GM19452 (cell line): ENCODE measurements at regions not wholly inside any gene's neighbourhood (a gene's known extent, or its start where the extent isn't known, plus 50 kb on each side); places are given as distances from the start of the nearest gene placed in this dataset.

Experiments
- ATAC-seq: cut with Tn5 transposase; IDR thresholded peaks from one replicate; pipeline ENCODE4 v1.9.1; 2021; ENCODE audit not compliant: unreplicated experiment

DNA sequence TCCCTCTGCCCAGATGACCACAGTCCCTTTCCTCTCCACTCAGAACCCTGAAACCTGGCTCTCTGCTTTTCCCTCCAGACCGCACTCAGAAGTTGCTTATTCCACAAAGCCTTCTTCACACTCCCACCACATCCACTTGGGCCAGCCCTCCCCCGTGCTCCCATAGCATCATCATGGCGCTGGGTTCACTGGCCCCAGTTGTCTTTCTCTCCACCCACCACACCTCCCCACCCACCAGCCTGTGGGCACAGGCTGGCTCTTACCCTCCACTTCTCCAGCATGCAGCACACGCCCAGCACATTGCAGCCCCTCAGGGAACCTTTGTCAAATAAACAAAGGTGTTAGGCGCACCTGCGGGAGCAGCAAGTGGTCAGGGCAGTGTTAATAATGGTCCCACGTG, 130.0 kb downstream of the KATNIP start:
- no peak for ATAC-seq

DNA sequence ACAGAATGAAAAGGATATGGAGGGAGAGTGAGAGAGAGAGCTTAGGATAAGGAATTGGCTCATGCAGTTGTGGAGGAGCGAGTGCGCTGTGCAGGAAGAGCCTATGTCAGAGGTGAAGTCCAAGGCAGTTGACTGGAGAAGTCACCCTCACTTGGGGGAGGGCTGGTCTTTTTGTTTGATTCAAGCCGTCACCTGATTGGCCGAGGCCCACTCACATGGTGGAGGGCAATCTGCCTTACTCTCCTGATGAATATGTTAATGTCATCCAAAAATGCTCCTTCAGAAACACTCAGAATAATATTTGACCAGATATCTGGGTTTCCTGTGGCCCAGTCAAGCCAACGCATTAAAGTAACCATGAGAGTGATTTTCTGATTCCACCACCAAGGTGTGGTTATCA, 131.7 kb downstream of the KATNIP start:
- no peak for ATAC-seq

DNA sequence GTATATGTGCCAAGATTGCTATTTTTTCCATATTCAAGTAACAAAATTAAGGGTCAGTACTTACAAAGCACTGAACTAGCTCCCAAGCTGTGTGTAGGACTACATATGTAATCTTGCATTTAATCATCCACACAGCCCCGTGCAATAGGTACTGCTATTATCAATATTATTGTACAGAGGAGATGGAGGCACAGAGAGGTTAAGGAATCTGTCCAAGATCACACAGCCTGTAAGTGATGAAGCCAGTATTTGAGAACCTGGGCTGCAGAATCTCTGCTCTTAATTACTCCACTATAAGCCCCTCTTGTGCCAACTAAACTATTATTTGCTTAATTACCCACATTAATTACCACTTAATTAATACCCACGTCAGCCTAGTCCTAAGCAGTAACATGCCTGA, 134.1 kb downstream of the KATNIP start:
- no peak for ATAC-seq

DNA sequence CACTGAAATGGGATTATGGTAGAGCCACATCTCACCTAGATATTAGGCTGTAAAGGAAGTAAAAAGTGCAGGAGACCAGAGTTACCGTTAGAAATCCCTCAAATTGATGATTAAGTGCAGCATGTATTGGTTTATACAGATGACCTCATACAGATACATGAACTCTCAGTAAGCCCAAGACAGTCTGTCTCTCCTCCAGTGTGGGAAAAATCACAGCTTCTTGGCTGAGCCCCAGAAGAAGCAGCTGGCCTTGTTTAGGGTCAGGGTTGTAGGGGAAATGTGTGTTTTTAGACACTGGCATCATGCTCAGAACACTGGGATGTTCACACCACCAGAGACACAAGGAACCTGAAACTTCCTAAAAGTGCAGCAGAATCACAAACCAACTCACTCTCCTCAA, 135.9 kb downstream of the KATNIP start:
- no peak for ATAC-seq

DNA sequence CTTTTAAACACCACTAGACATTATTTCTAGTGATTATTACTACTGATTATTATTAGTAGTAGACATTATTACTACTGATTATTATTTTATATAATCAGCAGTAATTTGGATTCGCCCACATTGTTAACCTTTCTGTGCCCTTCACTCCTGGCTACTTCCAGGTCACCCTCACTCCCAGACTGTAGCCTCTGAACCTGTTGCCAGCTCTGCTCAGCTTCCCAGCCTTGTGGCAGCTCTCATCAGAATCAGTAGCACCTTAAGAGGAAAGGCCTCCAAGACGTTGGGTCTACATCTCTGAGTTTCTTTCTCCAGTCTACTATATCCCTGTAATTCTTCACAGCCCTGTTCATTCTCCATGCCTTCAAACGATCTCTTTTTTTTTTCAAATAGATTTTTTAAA, 137.0 kb downstream of the KATNIP start:
- ATAC-seq, result no peak

DNA sequence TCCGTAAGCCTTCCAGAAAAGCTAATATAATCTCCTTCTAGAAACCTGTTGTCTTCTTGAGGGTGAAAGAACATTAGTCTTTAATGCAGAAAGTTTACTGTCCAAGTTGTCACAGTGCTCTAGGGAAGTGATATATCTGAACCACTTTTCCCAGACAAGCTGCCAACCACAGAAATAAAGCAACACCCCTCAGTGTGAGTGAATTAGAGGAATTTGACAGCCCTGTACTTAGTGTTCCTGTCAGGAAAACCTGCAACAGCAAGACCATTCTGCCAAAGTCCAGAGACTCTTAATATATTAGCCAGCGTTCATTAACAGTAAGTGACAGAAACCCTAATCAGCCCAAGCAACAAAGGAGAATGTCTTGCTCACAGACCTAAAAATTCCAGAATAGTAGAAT, 137.7 kb downstream of the KATNIP start:
- no peak for ATAC-seq

DNA sequence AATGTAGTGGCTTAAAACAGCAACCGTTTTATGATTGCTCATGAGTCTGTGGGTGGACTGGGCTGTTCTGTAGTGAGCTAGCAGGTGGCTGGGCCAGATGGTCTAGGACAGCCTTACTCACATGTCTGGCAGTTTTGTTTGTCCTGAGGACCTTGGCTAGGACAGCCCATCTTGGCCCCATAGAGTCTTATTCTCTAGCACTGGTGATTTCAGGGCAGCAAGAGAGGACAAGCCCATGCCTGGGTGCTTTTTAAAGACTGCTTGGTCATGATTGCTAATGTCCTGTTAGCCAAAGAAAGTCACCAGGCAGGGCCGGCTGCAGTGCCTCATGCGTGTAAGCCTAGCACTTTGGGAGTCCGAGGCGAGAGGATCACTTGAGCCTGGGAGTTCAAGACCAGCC, 139.8 kb downstream of the KATNIP start:
- ATAC-seq, result no peak

DNA sequence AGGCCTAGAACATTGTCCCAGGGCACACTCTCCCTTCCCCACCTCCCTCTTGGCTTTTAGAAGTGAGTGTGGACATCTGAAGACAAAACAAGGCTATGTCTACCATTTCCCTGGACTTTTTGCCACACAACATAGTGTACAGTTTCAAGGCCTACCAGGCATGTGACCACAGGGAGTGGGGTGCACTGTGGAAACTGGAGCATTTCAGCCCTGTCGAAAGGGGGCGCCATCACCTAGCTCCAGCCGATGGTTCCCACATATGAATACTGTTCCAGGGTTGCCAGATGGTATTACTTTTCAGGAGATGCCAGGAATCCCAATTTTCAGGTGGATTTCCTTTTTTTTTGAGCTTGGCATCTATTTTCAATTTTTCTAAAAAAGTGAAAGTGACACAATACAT, 140.7 kb downstream of the KATNIP start:
- no peak for ATAC-seq

DNA sequence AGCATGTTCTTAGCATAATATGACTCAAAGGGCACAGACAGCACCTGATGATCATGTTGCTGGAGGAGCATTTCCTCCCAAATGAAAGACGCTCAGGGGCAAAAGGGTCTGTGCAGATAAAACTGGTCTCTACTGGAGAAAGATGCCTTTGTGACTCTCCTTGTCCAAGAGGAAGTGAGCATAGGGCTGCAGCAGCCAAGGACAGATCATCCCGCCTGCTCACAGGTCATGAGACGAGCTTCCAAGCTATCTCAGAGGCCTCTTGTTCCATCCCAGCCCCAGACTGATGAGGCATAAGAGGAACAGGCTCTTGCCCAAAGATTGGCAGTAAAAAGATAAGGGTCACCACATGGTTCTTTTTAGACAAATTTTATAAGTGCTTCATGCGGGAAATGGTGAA, 141.8 kb downstream of the KATNIP start:
- ATAC-seq, result no peak

DNA sequence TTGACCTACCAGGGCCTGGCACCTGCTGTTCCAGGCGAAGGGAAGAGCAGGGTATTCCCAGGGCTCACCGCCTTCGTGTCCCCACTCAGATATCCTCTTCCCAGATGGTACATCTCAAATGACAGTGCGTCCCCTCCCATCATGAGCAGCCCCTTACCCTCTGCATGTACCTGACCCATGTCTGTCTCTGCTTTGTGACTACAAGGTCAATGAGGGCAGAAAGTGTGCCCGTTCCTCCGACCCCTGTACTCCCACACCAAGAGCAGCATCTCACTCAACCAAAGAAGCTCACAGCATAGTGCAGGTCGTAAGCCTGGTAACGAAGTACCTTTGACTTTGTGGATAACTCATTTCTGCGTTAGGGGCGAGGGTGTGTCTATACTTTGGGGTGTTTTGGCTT, 142.6 kb downstream of the KATNIP start:
- no peak for ATAC-seq

DNA sequence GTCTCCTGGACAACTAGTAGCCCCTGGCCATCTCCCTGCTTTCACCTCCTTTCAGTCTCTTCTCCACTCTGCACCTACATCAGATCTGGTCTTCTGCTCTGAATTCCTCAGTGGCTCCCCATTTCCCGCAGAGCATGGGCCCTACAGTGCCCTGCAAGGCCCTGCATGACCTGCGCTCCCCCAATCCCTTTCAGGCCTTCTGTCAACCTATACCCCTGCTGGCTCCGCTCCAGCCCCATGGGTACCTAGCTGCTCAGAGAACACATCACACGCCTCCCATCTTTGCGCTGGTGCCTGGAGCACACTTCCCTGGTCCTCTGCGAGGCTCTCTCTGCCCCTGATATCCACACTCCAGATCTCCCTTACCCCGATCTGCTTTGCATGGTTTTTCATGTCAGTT, 145.2 kb downstream of the KATNIP start:
- no peak for ATAC-seq

DNA sequence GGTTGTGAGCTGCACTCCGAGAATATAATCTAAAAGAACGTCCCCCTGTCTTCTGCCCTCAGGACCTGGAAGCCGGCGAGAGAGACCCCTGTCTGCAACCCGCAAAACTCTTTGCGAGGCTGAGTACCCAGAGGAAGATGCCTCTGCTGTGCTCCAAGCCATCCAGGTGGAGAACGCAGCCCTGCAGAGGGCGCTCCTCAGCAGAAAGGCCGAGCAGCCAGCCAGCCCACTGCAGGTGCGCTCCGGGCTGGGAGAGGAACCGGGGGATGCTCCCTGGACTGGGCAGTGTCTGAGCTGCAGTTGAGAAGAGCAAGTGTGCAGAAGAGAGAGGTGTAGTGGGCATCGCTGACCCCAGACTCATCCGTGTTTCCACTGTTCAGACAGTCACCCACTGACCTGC, 148.3 kb downstream of the KATNIP start:
- ATAC-seq, result no peak

DNA sequence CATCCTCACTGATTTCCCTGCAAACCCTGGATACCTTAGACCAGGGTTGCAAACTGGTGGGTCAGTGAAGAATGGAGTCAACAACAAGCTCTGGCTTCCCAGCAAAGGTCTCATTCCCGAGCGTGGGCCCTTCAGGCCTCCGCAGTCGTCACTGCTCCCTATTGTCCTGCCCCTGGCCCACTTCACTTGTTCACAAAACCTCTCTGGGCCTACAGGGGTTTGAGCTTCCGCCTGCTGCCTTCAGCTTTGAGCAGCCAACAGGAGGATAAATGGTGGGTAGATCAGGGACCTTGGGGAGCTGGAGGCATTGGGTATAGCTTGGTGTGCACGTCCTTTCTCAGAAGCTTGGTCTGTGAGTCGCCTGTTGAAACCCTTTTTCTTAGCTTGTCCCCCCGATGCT, 148.8 kb downstream of the KATNIP start:
- ATAC-seq, result no peak

DNA sequence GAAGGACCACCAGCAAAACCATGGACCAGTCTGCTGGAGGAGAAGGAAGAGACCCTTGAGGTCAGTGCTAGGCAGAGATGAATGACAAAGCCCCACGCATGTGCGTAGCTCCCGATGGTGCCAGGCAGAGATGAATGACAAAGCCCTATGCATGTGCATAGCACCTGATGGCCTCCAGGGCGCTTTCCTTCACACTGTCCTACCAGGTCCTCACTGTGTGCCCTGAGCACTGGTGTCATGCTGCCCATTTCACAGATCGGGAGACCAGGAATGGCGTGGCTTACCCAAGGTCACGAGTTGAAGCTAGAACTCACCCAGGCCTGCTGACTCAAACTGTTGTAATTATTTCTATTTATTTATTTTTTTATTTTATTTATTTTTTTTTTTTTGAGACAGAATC, 149.6 kb downstream of the KATNIP start:
- ATAC-seq, result no peak

DNA sequence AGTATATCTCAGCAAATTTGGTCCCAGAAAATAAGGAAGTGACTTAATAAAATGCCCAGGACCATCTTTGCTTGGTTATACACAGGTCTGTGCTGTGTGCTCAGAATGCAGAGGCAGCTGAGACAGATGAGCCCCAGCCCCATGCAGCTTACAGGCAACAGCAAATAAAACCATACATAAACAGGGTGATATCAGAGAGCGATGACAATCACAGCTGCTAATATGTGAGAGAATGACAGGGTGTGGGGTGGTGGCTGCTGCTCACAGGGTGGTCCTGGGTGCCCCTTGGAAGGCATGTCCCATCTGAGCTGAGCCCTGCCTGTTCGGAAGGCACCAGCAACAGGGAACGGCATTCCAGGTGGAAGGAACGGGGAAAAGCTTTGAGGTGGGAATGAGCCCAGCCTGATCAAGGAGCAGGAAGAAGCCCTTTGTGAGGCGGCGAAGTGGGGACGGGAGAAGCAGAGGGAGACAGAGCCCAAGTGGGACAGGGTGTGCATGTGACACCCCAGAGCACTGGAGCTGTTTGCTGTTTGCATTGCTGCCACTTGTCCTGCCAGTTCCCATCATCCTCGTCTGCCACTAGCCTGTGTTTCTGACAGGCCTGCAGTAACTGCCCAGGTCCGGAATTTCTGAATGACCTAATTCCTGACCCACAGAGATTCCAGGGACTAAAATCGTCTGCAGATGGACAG, 150.5 kb downstream of the KATNIP start:
- no peak for ATAC-seq

DNA sequence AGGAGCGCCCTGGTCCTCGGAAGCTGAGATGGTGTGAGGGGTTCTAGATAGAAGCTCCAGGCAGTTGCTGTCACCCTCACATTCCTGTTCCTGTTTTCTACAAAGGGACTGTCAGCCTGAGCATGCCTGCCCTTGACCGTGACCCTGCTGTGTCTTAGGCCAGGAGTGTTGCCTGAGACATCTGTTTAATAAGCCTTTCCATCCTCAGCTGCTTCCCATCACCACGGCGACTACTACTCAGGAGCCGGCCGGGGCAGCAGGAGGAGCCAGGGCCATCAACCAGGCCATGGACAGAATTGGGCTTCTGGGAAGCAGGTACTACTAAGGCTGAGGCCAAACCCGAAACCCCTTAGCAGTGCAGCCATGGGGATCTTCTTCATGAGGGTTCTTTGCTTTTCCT, 151.4 kb downstream of the KATNIP start:
- ATAC-seq, result no peak

DNA sequence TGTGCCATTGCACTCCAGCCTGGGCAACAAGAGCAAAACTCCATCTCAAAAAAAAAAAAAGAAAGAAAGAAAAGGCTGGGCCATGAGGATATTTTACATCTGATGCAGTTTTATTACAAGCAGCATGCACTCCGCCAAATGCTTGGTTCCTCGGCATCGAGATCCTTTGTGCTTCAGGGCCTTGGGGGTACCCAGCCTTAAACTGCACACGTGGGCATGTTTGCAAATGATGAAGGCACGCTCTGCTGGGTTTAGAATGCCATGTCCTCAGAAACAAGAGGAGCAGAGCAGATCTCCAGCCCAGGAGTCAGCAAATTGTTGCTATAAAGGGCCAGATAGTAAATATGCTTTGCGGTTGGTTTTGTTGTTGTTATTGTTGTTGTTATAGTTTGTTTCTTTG, 153.2 kb downstream of the KATNIP start:
- ATAC-seq, result no peak

DNA sequence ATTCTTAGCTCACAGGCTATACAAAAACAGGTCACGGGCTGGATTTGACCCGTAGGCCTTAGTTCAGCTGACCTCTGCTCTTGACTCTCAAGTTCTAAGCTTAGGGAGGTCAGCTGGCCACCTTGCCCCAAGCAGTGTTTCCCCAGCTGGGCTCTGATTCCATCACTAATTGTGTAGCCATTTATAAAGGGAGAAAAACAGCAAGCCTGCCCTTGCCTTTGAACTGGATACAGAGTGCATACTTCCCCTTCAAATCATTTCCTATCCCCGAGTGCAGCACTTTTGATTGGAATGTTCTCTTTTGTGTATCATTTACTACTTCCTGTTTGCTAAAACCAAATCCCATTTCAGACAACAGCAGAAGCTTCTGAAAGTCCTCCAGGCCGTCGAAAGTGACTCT, 153.6 kb downstream of the KATNIP start:
- ATAC-seq, result no peak

DNA sequence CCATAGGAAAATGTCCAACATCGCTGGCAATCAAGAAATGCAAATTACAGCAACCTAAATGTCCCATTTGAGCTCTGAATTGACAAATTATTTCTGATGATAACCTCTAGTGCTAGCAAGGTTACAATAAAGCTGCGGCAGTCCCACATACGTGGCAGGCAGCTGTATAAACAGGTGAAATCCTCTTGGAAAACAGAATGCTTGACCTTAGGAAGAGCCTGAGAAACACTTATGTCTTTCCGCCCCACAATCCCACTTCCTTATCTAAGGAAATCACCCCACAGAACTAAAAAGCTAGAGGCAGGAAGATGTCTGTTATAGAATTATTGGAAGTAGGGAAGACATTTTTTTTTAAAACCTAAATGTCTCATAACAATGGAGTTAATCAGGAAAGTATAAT, 154.3 kb downstream of the KATNIP start:
- ATAC-seq, result no peak

DNA sequence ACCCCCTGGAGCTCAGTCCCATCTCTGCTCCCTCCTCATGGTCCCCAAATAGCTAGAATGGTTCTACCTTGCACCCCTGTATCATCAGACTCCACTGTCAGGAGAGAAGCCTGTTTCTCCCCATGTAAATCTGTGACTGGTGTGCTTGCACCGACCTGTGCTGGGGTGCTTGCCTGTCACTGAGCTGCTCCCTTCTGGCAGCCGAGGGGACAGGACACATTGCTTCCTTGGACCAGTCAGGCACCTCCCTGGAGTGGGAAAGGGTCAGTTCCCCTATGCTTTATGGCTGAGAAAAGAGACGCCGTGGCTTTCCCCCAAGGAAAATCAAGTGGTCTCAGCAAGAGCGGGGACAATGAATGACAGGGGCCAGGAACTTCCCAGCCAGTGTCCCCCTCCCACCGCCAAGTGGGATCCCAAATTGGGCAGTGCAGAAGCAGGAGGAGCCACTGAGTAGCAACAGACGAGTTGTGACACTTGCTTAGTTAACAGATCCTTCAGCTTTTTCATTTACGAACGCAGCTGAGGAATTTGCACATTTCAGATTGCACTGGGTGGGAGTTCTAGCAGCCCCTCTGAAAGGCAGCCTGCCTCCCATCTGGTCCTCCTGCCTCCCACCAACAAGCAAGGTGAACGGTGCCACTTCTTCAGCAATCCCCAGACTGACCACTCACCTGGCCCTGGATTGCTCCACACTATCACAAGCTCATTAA, 156.4 kb downstream of the KATNIP start:
- no peak for ATAC-seq

DNA sequence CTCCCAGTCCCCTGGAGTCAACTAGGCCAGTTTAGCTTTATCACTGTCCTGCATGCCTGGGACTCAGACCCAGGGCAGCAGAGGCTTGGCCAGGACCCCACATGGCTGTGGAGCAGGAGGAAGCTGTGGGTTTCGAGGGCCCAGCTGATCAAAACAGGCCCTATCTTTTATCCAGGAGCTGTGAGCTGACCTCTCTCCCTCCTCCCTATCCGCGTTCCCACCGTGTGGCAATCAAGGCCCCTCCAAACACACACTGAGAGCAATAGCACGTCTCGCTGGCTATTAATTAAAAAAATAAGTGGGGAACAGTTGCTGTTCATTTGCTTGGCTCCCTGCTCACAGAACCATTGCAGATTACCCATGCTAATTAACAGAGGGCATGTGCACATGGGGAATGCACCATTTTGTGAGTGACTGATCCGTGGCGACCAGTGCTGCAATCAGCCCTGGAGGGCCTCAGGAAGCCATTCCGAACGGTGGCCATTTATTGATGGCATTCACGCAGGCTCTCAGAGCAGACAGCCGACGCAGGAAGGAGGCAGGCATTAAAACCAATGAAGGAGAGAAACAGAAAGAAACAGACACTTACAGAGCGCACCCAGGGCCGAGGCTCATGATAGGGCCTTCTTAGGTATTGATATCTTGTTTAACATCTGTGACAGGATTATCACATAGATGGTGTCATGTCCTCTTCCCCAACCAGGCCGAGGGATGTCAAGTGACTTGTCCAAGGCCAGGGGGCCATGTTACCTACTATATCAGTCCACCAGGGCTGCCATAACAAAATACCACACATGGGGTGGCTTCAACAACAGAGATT, 157.1 kb downstream of the KATNIP start:
- no peak for ATAC-seq

DNA sequence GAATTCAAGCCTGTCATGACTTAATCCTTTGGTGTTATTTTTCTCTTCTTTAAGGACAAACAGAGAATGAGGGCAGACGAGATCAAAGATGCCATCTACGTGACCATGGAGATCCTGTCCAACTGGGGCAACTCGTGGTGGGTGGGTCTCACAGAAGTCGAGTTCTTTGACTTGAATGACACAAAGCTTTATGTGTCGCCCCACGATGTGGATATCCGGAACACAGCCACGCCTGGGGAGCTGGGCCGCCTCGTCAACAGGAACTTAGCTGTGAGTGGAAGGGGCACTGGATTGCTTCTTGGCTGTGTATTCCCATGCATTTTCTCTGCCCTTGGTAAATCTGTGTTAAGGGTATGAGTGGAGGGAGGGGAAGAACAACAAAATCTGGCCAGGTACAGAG, 158.7 kb downstream of the KATNIP start:
- no peak for ATAC-seq
